HS-5 (cell line): ENCODE measurements at regions not wholly inside any gene's neighbourhood (a gene's known extent, or its start where the extent isn't known, plus 50 kb on each side); places are given as distances from the start of the nearest gene placed in this dataset.

Source experiments
- DNase-seq: peaks from one replicate; pipeline ENCODE4 v3.0.0-alpha.2; 2012; ENCODE audit warnings: low read depth

DNA sequence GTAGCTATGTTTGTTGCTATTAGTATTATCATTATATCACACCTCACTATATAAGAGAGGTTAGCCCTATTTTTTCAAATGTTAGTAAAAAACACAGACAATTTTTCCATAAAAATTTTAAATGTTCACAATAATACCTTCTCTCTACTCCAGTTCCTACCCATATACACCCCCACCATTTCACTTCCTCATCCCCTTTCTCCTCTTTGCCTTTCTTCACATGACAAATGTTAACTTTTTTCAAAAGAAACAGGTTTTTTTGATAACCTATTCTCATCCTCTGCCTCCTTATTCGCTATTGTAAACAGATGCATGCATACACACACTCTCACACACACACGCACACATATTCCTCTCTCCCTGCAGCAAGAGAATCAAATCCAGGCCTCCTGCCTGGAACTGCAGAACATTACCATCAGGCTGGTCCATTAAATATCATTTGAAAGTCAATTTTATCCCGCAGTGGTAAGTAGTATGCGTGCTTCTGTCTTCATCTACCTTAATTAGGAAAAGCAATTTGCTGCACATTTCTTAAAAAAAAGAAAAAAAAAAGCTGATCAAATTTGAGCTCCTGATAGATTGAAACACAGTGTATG is 55.5 kb downstream of the MID1IP1 start:
- DNase-seq, result no peak

DNA sequence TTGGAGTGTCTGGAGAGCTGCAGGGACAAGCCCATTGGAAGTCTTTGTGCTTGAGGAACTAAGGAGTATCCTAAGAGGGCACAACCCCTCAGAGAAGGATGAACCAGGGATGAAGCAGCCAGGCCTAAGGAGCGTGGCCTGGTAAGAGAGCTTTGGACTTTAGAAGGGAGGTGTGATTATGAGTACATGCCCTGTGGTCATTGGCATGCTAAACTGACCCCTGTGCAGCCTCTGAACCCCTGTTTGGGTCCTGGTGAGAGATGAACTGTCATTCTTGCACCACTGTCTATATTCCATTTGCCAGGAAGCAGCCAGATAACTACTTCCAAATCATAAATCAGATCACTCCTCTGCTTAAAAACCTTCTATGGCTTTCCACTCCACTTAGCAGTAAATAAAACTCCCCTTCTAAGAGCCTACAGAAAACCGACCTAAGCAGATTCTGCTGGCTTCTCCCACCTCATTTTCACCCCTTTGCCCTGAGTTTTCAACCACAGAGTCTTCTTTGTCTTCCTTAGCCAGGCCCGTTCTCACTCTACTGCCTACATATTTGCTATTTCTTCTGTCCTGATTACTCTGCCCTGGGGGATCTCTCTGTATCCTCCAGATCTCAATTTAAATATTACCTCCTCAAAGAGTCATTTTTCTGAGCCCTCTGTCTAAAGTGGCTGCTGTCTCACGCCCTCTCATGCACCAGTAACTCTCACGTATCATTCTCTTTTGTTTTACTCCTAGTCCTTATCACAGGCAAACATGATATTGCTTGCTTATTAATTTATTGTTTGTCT is 56.7 kb downstream of the MID1IP1 start:
- DNase-seq, result no peak

DNA sequence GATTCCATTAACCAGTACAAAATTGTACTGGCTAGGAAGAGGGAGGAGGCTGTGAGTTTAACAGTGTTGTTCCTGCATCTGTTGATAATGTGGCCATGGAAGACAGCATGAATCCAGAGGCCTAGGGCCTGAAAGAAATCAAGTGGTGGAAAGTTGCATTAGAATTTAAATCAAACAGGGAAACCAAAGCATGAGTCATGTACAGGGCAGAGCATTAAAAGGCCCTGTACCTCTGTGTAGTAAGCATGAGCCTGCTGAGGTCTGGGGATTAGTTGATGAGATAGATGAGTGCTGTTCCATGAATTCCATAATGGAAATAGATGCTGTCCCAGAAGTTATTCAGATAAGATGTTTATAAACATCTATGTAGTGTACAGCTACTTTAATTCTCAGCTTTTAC is 58.3 kb downstream of the MID1IP1 start:
- DNase-seq, result no peak

DNA sequence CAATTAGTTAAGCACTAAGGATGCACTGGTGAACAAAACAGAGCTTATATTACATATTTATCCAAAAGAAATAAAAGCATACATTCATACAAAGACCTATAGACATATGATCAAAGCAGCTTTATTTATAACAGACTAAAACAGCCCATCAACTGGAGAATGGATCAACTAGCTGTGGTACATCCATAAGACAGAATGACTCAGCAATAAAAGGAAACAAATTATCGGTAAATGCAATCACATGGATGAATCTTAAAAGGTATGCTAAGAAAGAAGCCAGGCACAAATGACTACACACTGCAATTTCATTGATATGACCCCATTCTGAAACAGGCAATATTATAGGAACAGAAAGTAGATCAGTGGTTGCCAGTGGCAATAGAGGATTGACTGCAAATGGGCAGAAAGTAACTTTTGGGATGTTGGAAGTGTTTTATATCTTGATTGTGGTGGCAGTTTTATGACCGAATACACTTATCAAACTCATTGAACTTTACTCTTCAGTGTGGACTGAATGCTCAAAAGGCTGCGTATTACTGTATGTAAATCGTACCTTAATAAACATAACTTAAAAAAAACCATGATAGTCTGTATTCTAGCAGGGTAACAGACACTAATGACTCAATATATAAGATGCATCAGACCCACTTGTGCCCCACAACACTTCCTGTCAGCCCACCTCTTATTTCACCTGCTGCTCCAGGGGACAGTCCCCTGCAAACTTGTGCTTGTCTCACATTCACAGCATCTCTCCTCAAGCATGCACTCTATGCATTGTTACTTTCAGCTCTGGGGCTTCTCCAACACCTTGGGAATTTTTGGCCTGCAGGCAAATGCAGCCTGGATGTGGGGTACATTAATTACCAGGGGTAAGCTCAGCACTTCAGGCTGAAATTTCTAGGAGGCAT is 59.1 kb downstream of the MID1IP1 start:
- no peak for DNase-seq

DNA sequence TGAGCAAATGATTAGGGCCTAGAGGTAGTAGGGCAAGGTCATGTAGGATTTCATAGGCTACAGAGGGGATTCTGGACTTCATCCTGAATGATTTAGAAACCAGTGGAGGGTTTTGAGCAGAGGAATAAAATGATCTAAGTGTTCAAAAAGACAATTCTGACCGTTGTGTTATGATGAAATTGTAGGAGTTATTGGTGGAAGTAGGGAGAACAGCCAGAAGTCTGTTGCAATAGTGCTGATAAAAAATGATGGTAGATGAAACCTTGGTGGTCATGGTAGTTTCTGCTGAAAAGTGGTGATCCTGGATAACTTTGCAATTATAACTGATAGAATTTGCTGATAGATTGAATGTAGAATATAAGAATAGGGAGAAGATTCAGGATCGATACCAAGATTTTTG is 60.2 kb downstream of the MID1IP1 start:
- DNase-seq, result no peak

DNA sequence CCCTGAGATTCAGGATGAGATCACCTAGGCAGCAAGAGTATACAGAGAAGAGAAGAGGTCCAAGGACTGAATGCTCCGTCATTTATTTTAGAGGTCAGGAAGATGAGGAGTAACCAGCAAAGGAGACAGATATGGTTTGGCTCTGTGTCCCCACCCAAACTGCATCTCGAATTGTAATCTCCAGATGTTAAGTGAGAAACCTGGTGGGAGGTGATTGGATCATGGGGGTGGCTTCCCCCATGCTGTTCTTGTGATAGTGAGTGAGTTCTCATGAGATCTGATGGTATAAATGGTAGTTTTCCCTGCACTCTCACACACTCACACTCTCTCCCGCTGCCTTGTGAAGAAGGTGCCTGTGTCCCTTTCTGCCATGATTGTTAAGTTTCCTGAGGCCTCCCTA is 60.8 kb downstream of the MID1IP1 start:
- no peak for DNase-seq

DNA sequence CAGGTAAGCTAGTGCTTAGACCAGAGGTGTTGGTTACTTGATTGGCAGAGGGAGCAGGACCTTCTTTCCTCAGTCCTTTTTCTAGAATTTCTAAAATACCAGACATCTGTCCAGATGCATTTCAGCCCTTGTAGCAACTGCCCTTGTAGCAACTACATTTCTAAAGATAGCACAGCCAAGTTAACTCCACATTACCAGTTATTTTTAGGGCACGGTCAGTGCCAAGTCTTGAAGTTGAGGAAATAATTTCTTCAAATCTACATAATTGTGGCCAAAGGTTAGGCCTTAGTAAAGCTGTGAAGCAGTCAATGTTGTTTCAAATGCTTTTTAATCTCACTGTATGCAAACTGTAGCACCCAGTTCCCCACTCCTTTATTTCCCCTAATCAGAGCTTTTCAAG is 62.9 kb downstream of the MID1IP1 start:
- DNase-seq, result no peak

DNA sequence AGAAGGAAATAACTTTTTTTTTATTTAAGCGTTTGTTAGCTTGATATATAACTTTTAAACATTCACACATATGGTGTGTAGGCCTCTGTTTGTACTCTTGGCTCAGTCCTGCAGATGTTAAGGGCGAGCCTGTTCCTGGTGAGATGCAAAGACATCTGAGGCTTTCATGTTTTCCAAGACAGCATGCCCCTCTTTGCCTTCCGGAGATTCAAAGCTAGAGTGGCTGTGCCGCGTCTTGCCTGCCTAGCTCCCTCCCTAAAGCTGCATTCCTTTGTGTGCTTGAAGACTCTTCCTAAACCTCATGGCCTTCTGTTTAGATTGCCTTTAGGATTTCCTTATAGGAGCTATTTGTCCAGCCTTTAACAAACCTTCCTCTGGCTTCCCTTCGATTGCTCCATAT is 67.1 kb downstream of the MID1IP1 start:
- no peak for DNase-seq

DNA sequence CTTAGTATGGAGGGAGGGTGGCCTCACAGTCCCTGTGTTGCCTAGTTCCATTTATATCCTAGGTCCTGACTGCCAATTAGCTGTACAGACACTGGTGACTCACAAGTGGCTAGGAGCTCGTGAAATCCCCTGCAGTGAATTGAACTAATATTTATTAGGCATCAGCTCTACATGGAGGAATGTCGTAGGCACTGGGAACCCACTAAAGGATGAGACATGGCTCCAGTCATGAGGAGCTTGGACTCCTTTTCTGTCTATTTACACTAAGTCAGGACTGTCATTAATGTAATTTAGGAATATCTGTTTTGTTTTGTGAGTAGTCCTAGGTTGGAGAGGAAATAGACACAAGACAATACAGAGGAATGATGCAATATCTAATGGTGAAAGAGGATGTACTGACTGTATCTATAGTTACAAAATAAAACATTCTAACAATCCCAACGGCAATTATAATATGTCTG is 67.7 kb downstream of the MID1IP1 start:
- peak; percentile 26 for DNase-seq

DNA sequence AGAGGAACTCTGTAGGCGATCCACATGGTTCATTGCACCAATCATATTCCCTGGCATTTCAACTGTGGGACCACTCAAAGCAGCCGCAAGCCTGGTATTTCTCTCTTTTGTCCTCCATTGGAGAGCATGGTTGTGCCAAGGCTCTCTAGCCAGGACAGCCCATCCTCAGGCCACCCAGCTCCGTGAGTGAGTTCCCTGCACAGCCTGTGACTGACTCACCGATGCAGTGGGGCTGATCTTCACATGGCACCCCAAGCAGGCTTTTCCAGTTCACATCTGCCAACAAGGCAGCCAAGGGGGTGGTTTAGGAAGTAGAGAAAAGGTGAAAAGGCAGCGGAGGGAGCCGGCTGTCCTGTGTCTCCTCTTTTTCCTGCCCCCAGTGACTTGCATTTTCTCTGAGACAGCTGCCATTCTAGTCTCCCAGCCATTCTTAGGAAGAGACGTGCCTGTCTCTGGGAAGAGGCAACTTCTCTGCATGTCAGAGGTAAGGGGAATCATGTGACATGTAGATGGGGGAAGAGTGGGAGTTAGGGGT is 69.2 kb downstream of the MID1IP1 start:
- no peak for DNase-seq

DNA sequence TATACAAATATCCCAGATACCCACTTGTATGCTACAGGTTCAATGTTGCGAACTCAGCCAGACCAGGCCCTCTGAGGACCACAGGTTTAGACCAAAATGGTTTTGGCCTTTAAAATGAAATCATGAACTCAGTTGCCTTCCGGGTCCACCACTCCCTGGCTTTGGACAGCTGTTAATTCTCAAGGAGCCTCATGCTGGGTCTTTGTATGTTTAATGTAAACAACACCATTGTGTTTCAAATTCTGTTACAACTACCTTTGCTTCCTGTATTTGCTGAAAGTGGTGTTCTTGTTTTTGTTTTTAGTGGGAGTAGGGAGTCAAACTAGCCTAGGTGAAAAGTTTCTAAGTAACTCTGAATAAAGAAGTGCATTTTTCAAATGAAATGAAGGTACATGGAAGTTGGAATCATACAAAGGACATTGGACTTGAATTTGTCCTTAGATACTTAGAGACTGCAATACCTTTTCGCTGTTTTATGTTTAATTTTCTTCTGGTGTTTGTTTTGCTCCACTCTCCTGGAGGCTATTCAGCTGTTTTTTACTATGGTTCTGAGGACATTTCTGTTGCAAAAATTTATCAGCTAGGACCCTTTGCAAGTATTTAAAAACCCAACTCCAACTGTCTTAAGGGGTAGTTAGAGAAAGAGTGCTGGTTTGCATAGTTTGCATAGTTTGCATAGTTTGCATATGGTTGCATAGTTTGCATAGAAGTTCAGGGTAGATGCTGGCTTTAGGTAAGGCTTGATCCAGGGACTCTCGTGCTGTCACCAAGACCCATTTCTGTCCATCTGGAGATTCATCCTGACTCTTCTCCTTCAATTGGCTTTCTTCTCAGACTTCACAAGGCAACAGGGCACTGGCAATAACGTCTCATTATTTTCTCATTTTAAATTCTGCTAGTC is 70.1 kb downstream of the MID1IP1 start:
- no peak for DNase-seq

DNA sequence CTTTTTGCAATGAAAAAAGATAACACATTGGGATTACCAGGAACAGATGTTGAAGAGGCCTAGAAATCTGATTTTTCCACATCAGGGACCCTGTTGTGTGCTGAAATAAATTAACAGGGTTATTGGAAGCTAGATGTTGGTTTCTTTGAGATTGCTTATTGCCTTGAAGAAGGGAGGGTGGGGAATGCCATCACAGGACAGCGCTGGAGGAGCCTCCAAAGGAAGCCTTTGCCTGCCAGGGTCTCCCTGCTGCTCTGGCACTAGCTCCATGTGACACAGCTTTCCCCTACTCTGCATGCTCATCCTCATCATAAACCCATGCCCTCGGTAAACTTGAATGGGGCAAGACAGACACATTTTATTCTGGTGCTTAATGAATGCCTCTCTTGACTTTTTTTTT is 76.1 kb downstream of the MID1IP1 start:
- DNase-seq, result no peak

DNA sequence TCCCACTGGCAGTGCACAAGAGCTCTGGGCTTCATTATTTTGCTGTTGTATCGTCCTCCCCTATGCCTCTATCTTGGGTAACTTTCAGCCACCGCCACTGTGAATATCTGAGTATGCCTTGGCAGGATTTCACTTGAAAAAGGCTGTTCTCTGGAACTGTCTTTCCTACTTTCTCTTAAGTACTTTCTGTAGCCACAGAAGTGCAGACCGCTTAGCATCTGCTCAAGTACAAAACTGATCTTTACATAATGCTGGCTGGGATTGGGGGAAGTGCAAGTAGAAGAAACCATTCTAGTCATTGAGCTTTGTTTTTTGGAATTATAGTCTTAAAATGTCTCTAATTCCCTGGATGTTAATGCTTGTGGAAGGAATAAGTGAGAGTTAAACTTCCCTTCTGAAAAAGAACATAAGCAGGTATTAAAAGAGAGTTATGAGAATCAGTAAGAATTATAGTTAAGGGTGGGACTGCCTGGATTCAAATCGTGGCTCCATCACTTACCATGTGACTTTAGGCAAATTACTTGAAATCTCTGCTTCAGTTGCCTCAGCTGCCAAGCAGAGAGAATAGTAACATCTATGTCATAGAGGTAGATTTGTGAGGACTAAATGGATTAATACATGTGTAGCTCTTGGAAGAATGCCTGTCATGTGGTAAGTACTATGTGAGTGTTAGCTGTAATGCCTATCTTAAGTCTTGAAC is 77.5 kb downstream of the MID1IP1 start:
- DNase-seq, result no peak

DNA sequence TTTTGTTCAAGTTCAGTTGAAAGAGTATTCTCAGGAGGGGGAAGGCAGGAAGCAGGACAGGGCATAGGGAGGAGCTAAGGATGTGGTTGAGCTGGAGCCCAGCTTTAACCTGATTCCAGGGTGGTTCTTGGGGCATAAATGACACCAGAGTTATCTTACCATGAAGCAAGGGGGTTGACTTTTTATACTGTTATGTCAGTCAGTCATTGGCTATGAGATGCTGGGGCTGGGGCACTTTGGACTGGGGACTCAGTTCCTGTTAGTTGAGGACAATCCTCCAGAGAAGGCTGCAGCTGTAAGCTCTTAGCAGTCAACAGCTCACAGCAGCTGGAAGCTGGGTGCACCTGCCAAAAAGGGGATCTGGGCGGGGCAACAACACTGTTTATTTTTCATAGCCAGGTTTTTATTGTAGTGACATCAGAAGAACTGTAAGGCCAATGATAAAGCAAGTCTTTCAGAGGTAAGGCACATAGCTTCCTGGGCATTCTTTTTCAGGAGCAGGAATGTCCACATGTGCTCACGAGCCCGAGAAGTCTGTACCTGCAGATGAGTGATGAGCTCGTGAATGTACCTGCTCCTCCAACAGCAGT is 78.5 kb downstream of the MID1IP1 start:
- DNase-seq, result no peak

DNA sequence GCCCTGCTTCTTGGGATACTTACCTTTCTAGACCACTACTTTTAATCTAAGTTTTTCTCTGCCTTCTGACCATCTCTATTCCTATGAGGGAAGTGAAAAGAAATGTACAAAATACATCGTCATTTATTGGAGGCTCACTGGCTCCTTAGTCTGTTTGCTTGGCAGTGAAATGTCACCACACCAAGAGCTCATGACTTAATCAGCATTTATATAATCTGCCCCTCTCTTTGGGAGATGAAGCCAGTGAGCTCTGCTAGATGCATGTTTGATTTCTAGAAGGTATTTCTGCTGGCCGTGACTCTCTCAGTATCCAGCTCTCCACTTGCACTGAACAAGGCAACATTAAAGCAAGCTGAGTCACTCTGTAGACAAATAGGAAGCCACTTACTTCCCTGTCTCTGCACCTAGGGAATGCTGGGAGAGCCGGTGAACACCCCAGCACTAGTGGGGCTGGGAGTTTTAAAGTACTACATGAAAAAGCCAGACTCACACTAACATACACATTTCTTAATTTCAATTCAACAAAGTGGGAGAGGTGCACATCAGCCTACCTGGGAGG is 79.1 kb downstream of the MID1IP1 start:
- no peak for DNase-seq

DNA sequence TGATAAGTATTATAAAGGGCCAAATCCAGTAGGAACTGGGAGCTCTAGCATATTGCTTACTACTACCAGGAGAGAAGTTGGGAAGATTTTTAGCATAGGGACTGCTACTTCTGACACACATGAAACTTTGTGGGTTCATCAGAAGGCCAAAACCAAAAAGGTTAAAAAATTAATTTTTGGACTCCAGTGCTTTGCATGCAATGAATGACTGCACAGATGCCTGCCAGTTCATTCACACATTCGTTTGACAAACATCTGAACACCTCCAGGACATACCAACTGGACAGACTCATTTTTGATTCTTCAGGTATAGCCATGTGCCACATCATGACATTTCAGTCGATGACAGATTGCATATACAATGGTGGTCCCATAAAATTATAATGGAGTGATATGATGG is 79.8 kb downstream of the MID1IP1 start:
- no peak for DNase-seq

DNA sequence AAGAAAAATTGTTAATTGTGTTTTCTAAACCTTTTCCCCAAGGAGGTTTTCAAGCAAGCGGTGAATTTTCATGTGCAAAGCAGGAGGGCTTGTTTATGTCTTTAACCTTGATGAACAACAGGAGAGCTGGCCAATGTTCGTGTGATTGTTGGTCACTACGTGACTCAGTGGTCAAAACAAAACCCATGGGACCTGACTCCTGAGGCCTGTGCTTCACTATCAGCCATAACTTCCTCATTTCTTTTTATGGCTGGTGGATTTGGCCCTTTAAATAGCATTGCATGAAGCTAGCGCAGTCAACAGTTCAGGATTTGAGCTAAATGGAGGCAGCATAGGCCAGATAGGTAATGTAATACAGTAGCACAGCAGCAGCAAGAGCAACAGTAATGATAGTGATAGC is 80.5 kb downstream of the MID1IP1 start:
- no peak for DNase-seq

DNA sequence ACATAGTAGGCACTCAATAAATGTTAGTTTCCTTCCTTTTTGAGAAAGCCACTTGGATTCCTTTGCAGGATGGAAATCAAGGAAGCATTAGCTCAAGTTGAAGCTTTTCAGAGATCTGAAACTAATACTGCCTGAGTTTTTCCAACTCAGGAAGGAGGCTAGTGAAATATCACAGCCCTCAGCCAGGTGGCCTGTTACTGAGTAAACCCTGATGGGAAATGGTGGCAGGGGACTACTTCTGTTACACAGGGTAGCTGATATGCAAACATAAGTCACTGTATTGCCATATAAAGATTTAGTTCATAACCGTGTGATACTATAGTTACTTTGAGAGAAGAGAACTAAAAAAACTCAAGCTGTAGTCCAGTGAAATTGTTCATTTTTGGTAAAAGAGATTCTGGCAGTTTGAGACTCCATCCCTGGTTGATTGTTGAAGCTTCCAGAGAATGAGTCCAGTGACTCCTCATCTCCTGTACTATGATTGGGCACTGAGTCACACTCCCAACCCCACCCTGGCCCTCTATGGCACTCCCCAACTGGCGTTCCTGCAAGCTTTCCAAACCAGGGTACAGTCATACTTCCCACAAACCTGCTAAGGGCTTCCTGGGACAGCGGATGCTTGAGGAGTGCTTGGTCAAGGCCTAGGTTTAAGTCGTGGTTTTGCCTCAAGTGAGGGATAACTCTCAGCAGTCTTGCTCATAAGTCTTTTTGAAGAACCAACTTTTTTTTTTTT is 81.8 kb downstream of the MID1IP1 start:
- peak; percentile 78 for DNase-seq

DNA sequence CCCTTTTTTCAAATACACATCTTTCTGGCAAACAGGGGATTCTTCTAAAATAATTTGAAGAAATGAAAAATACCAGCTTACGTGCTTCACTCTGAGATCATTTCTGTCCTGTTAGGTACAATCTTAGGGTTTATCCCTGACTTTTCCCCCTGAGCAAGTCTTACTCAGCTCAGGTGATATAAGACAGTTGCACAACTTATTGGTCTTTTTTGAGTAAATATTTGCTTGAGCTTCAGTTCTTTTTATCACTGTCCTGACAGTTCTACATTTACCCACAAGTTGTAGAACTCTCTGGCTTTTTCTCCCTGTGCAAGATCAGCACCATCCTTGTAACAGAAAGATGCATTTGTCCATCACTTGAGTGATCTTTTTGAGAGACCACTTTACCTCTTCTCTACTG is 84.9 kb downstream of the MID1IP1 start:
- no peak for DNase-seq
